Keratinocyte (primary cell): ENCODE measurements at regions not wholly inside any gene's neighbourhood (a gene's known extent, or its start where the extent isn't known, plus 50 kb on each side); places are given as distances from the start of the nearest gene placed in this dataset.
A peak's percentile ranks its signal among the peaks of the same experiment; 100 is the strongest.

Experiments
- EZH2 ChIP-seq: IDR thresholded peaks from one replicate; pipeline ENCODE4 v1.6.1; 2012; ENCODE audit warnings: inconsistent platforms, mild to moderate bottlenecking, low read length, moderate library complexity
- TF ChIP-seq, protein P1 (sequence below), 3 experiments: IDR thresholded peaks in 1 of 3; conservative IDR thresholded peaks in 1 of 3; optimal IDR thresholded peaks in 1 of 3; 2 replicates in 2 of 3; 3 replicates in 1 of 3; pipeline versions ENCODE3 to v1.5.1; 2011; ENCODE audit warnings: low read length in 3 of 3, mild to moderate bottlenecking in 3 of 3, moderate library complexity in 2 of 3, control low read depth in 1 of 3, inconsistent platforms in 1 of 3; ENCODE audit not compliant: insufficient read depth in 2 of 3; ENCODE audit errors: extremely low read depth in 1 of 3

DNA sequence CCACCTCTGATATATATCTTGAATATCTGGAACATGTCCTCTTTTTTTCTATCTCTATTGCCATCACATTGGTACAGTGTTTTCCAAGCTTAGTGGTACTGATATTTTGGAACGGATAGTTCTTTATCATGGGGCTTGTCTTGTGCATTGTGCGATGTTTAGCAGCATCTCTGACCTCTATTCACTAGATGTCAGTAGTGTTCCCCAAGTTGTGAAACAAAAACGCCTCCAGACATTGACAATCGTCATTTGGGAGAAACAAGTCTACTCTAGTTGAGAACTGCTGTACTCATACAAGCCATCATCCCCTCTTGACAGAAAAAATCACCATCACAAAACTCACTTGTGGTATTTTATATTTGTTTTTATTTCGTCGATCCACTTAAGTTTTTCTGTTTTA is 79.7 kb upstream of the CHODL start:
- TF ChIP-seq, protein P1, sequence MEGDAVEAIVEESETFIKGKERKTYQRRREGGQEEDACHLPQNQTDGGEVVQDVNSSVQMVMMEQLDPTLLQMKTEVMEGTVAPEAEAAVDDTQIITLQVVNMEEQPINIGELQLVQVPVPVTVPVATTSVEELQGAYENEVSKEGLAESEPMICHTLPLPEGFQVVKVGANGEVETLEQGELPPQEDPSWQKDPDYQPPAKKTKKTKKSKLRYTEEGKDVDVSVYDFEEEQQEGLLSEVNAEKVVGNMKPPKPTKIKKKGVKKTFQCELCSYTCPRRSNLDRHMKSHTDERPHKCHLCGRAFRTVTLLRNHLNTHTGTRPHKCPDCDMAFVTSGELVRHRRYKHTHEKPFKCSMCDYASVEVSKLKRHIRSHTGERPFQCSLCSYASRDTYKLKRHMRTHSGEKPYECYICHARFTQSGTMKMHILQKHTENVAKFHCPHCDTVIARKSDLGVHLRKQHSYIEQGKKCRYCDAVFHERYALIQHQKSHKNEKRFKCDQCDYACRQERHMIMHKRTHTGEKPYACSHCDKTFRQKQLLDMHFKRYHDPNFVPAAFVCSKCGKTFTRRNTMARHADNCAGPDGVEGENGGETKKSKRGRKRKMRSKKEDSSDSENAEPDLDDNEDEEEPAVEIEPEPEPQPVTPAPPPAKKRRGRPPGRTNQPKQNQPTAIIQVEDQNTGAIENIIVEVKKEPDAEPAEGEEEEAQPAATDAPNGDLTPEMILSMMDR (optimal IDR thresholded peaks at IDR 0.05 in 1 of 3, IDR thresholded peaks at IDR 0.05 in 1 of 3, conservative IDR thresholded peaks at IDR 0.05 in 1 of 3; ENCODE audit: extremely low read depth in 1 of 3, insufficient read depth in 2 of 3, low read length in 3 of 3): peak; percentile 45 to 55 (median 46)
- TF ChIP-seq EZH2: no peak
